Parathyroid adenoma (tissue), 2 donors: ENCODE measurements at regions not wholly inside any gene's neighbourhood (a gene's known extent, or its start where the extent isn't known, plus 50 kb on each side); places are given as distances from the start of the nearest gene placed in this dataset.
A peak's percentile ranks its signal among the peaks of the same experiment; 100 is the strongest.

Experiments
- H2AFZ ChIP-seq: fragments of 300-600 bp; sonication (generic); one replicate; pipeline ENCODE4 v1.7.0; 2017; ENCODE audit warnings: antibody characterized with exemption, mild to moderate bottlenecking
- H3K27ac ChIP-seq: fragments of 300-600 bp; sonication (generic); one replicate; pipeline ENCODE4 v1.7.0; 2017
- H3K27me3 ChIP-seq: fragments of 300-600 bp; sonication (generic); one replicate; pipeline ENCODE4 v1.7.0; 2017; ENCODE audit warnings: low read length; ENCODE audit not compliant: control insufficient read depth, insufficient read depth
- H3K36me3 ChIP-seq: fragments of 300-600 bp; sonication (generic); one replicate; pipeline ENCODE4 v1.7.0; 2017; ENCODE audit warnings: low read length; ENCODE audit not compliant: control insufficient read depth, insufficient read depth
- H3K4me1 ChIP-seq: fragments of 300-600 bp; sonication (generic); one replicate; pipeline ENCODE4 v1.7.0; 2017; ENCODE audit warnings: control low read depth
- H3K4me2 ChIP-seq: fragments of 300-600 bp; sonication (generic); one replicate; pipeline ENCODE4 v1.7.0; 2017; ENCODE audit warnings: low read length
- H3K4me3 ChIP-seq: fragments of 300-600 bp; sonication (generic); one replicate; pipeline ENCODE4 v1.7.0; 2017; ENCODE audit warnings: low read depth, low read length
- H3K79me2 ChIP-seq: fragments of 300-600 bp; sonication (generic); one replicate; pipeline ENCODE4 v1.7.0; 2017; ENCODE audit warnings: control low read depth
- H3K9ac ChIP-seq: fragments of 300-600 bp; sonication (generic); one replicate; pipeline ENCODE4 v1.7.0; 2017; ENCODE audit warnings: mild to moderate bottlenecking
- H3K9me3 ChIP-seq: fragments of 300-600 bp; sonication (generic); one replicate; pipeline ENCODE4 v1.7.0; 2017; ENCODE audit warnings: low read length; ENCODE audit not compliant: control insufficient read depth
- CTCF ChIP-seq: fragments of 300-600 bp; sonication (generic); IDR thresholded peaks from one replicate; pipeline ENCODE4 v1.7.0; 2017; ENCODE audit warnings: antibody characterized with exemption, mild to moderate bottlenecking
- donor health status: primary hyperparathyroidism.

- TF ChIP-seq CTCF, result no peak
- Histone ChIP-seq H3K9me3 (no peaks in the 10 kb centered on the region), H3K4me3 (no peak overlapping the region), H3K36me3 (no peaks in the 10 kb centered on the region), H3K79me2 (no peaks in the 10 kb centered on the region), H3K4me2 (no peak overlapping the region), H3K9ac (no peak overlapping the region), H3K4me1 (no peaks in the 10 kb centered on the region), H3K27ac (no peak overlapping the region), H2AFZ (no peak overlapping the region), H3K27me3 (no peaks in the 10 kb centered on the region)
These were observed 62.9 kb upstream of the WSB1 start for GRCh38 chr17:27230996-27231395.

- H2AFZ ChIP-seq, result no peak overlapping the region
These were observed 61.6 kb upstream of the WSB1 start for GRCh38 chr17:27232328-27232727.

GRCh38 chr17:27233059-27233458 is 60.9 kb upstream of the WSB1 start:
- Histone ChIP-seq H2AFZ (no peak overlapping the region), H3K27me3 (no peaks in the 10 kb centered on the region), H3K36me3 (no peaks in the 10 kb centered on the region), H3K4me2 (no peak overlapping the region), H3K79me2 (no peaks in the 10 kb centered on the region), H3K4me3 (no peak overlapping the region), H3K4me1 (no peaks in the 10 kb centered on the region), H3K9me3 (no peaks in the 10 kb centered on the region), H3K9ac (no peak overlapping the region), H3K27ac (no peak overlapping the region)
- no peak for TF ChIP-seq CTCF

More at GRCh38 chr17:27232328-27232727, 61.6 kb upstream of the WSB1 start:
- H3K4me3 ChIP-seq, result no peak overlapping the region
- no peaks in the 10 kb centered on the region for H3K4me1 ChIP-seq
- H3K27me3 ChIP-seq, result no peaks in the 10 kb centered on the region
- H3K36me3 ChIP-seq, result no peaks in the 10 kb centered on the region
- no peak overlapping the region for H3K9ac ChIP-seq
- H3K9me3 ChIP-seq, result no peaks in the 10 kb centered on the region
- H3K27ac ChIP-seq, result no peak overlapping the region
- no peaks in the 10 kb centered on the region for H3K79me2 ChIP-seq
- no peak for TF ChIP-seq CTCF
- no peak overlapping the region for H3K4me2 ChIP-seq

GRCh38 chr17:27233776-27234175 is 60.1 kb upstream of the WSB1 start:
- no peaks in the 10 kb centered on the region for H3K79me2 ChIP-seq
- H3K4me3 ChIP-seq, result no peak overlapping the region
- no peak overlapping the region for H2AFZ ChIP-seq
- no peak for TF ChIP-seq CTCF
- no peaks in the 10 kb centered on the region for H3K4me1 ChIP-seq
- H3K27ac ChIP-seq, result no peak overlapping the region
- no peaks in the 10 kb centered on the region for H3K36me3 ChIP-seq
- H3K9me3 ChIP-seq, result no peaks in the 10 kb centered on the region
- H3K4me2 ChIP-seq, result no peak overlapping the region
- no peak overlapping the region for H3K9ac ChIP-seq
- H3K27me3 ChIP-seq, result no peaks in the 10 kb centered on the region

GRCh38 chr17:27236717-27237315 is 57.1 kb upstream of the WSB1 start:
- no peaks in the 10 kb centered on the region for H3K9me3 ChIP-seq
- H3K4me1 ChIP-seq, result no peaks in the 10 kb centered on the region
- H3K4me3 ChIP-seq, result no peak overlapping the region
- no peaks in the 10 kb centered on the region for H3K27me3 ChIP-seq
- no peak overlapping the region for H3K9ac ChIP-seq
- H2AFZ ChIP-seq, result no peak overlapping the region
- H3K27ac ChIP-seq, result no peak overlapping the region
- TF ChIP-seq CTCF, result peak; percentile 95
- no peak overlapping the region for H3K4me2 ChIP-seq
- H3K36me3 ChIP-seq, result no peaks in the 10 kb centered on the region
- H3K79me2 ChIP-seq, result no peaks in the 10 kb centered on the region
